ENCODE measurements at regions not wholly inside any gene's neighbourhood (a gene's known extent, or its start where the extent isn't known, plus 50 kb on each side); places are given as distances from the start of the nearest gene placed in this dataset.

- H3K4me1 Mint-ChIP-seq (ENCODE audit: unreplicated experiment), result peaks cover 2% of the 10 kb centered on the region
- no peak overlapping the region for H3K27ac Mint-ChIP-seq (ENCODE audit: unreplicated experiment)
- H3K27me3 Mint-ChIP-seq (ENCODE audit: unreplicated experiment), result no peaks in the 10 kb centered on the region
- no peaks in the 10 kb centered on the region for H3K36me3 Mint-ChIP-seq (ENCODE audit: unreplicated experiment)
- TF ChIP-seq CTCF (IDR thresholded peaks at IDR 0.05), result no peak
- no peak overlapping the region for H3K4me3 Mint-ChIP-seq (ENCODE audit: unreplicated experiment)
- H3K9me3 Mint-ChIP-seq (ENCODE audit: unreplicated experiment), result no peaks in the 10 kb centered on the region
- DNase-seq (ENCODE audit: extremely low spot score, unreplicated experiment), result no peak
Measured at GRCh38 chr6:109230453-109230852, 135.1 kb downstream of the CEP57L1 start.

- Mint-ChIP-seq H3K36me3 (ENCODE audit: unreplicated experiment) (no peaks in the 10 kb centered on the region), H3K27me3 (ENCODE audit: unreplicated experiment) (no peaks in the 10 kb centered on the region), H3K4me3 (ENCODE audit: unreplicated experiment) (no peak overlapping the region), H3K27ac (ENCODE audit: unreplicated experiment) (no peak overlapping the region), H3K4me1 (ENCODE audit: unreplicated experiment) (peaks cover 2% of the 10 kb centered on the region), H3K9me3 (ENCODE audit: unreplicated experiment) (no peaks in the 10 kb centered on the region)
- no peak for TF ChIP-seq CTCF (IDR thresholded peaks at IDR 0.05)
- no peak for DNase-seq (ENCODE audit: extremely low spot score, unreplicated experiment)
Measured at GRCh38 chr6:109229536-109229935, 134.2 kb downstream of the CEP57L1 start.

GRCh38 chr6:109227646-109228045 lies 132.3 kb downstream of the CEP57L1 start:
- TF ChIP-seq CTCF (IDR thresholded peaks at IDR 0.05), result no peak
- DNase-seq (ENCODE audit: extremely low spot score, unreplicated experiment), result no peak
- Mint-ChIP-seq H3K36me3 (ENCODE audit: unreplicated experiment) (no peaks in the 10 kb centered on the region), H3K4me1 (ENCODE audit: unreplicated experiment) (peaks cover 2% of the 10 kb centered on the region), H3K4me3 (ENCODE audit: unreplicated experiment) (no peak overlapping the region), H3K27me3 (ENCODE audit: unreplicated experiment) (peaks cover 2% of the 10 kb centered on the region), H3K27ac (ENCODE audit: unreplicated experiment) (no peak overlapping the region), H3K9me3 (ENCODE audit: unreplicated experiment) (no peaks in the 10 kb centered on the region)

- DNase-seq (ENCODE audit: extremely low spot score, unreplicated experiment), result no peak
- H3K4me3 Mint-ChIP-seq (ENCODE audit: unreplicated experiment), result no peak overlapping the region
- no peaks in the 10 kb centered on the region for H3K4me1 Mint-ChIP-seq (ENCODE audit: unreplicated experiment)
- no peak for TF ChIP-seq CTCF (IDR thresholded peaks at IDR 0.05)
- no peak overlapping the region for H3K27ac Mint-ChIP-seq (ENCODE audit: unreplicated experiment)
- H3K36me3 Mint-ChIP-seq (ENCODE audit: unreplicated experiment), result no peaks in the 10 kb centered on the region
- H3K27me3 Mint-ChIP-seq (ENCODE audit: unreplicated experiment), result peaks cover 2% of the 10 kb centered on the region
- no peaks in the 10 kb centered on the region for H3K9me3 Mint-ChIP-seq (ENCODE audit: unreplicated experiment)
Measured at GRCh38 chr6:109226353-109226752, 131.0 kb downstream of the CEP57L1 start.

GRCh38 chr6:109225946-109226345 lies 130.6 kb downstream of the CEP57L1 start:
- peaks cover 2% of the 10 kb centered on the region for H3K27me3 Mint-ChIP-seq (ENCODE audit: unreplicated experiment)
- no peaks in the 10 kb centered on the region for H3K9me3 Mint-ChIP-seq (ENCODE audit: unreplicated experiment)
- H3K27ac Mint-ChIP-seq (ENCODE audit: unreplicated experiment), result no peak overlapping the region
- no peak for DNase-seq (ENCODE audit: extremely low spot score, unreplicated experiment)
- no peak for TF ChIP-seq CTCF (IDR thresholded peaks at IDR 0.05)
- H3K4me3 Mint-ChIP-seq (ENCODE audit: unreplicated experiment), result no peak overlapping the region
- no peaks in the 10 kb centered on the region for H3K36me3 Mint-ChIP-seq (ENCODE audit: unreplicated experiment)
- H3K4me1 Mint-ChIP-seq (ENCODE audit: unreplicated experiment), result peaks cover 1% of the 10 kb centered on the region

Data from osteocyte (in vitro differentiated cells).